AG04450 (cell line): ENCODE measurements at regions not wholly inside any gene's neighbourhood (a gene's known extent, or its start where the extent isn't known, plus 50 kb on each side); places are given as distances from the start of the nearest gene placed in this dataset.

Experiments
- CTCF ChIA-PET: fragments of 300-600, 350-600 bp; formaldehyde crosslinking; extraction: SDS; loops from one replicate; lab custom pipeline; 2022; ENCODE audit warnings: antibody characterized with exemption, inconsistent platforms; lab: Charles Lee
- POLR2A ChIA-PET: fragments of 350-600 bp; formaldehyde crosslinking; extraction: SDS; loops from one replicate; lab custom pipeline; 2021; ENCODE audit warnings: antibody characterized with exemption, inconsistent platforms; lab: Yijun Ruan, JAX
- DNase-seq: peaks from one replicate; pipeline ENCODE4 v3.0.0-alpha.2; 2011; ENCODE audit warnings: low read depth, low spot score
- H3K27ac ChIP-seq: one replicate; pipeline ENCODE4 v1.5.1; 2012; ENCODE audit warnings: low read depth, low read length, control low read depth
- H3K27me3 ChIP-seq: one replicate; pipeline ENCODE4 v1.6.0; 2012; ENCODE audit warnings: low read length; ENCODE audit not compliant: control insufficient read depth, insufficient read depth
- H3K4me3 ChIP-seq: 2 replicates; pipeline ENCODE4 v1.5.1; 2011; ENCODE audit warnings: mild to moderate bottlenecking, low read depth, low read length, control low read depth
- H3K9me3 ChIP-seq: 2 replicates; pipeline ENCODE4 v1.5.1; 2012; ENCODE audit warnings: low read length; ENCODE audit not compliant: control insufficient read depth, insufficient read depth
- TF ChIP-seq, protein P1 (sequence below): IDR thresholded peaks from 2 replicates; pipeline ENCODE4 v1.5.1; 2011; ENCODE audit warnings: low read depth, low read length, control low read depth, inconsistent platforms

DNA sequence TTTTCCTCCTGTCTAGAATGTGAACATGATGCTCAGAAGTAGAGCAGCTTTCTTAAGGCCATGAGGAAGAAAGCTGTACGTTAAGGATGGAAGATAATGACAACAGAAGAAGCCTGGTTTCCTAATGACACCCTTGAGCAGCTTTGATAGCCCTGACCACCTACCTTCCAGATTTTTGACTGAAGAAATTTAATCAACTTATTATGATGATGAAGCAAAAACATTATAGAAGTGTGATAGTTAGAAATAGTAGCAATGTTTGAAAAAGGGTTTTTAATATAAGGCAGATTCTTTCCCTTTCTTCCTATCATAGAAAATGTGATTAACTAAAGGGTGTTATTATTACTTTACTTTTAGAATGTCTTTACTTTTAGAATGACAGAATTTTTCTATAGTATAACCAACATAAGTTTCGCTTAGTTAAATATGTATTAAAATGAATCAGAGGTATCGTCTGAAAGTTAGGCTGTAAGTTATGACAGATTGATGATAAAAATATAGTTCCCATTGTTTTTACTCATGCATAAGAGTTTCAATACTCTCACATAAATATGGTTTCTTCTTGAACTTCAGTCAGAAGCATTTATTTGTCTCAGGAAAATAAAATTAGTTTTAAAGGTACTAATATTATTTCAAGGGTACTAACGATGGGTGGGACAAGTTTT, 50.1 kb upstream of the PPFIA2 start:
- Histone ChIP-seq H3K9me3 (peaks cover 16% of the 10 kb centered on the region), H3K4me3 (no peak overlapping the region), H3K27ac (no peak overlapping the region), H3K27me3 (no peaks in the 10 kb centered on the region)
- TF ChIP-seq, protein P1, sequence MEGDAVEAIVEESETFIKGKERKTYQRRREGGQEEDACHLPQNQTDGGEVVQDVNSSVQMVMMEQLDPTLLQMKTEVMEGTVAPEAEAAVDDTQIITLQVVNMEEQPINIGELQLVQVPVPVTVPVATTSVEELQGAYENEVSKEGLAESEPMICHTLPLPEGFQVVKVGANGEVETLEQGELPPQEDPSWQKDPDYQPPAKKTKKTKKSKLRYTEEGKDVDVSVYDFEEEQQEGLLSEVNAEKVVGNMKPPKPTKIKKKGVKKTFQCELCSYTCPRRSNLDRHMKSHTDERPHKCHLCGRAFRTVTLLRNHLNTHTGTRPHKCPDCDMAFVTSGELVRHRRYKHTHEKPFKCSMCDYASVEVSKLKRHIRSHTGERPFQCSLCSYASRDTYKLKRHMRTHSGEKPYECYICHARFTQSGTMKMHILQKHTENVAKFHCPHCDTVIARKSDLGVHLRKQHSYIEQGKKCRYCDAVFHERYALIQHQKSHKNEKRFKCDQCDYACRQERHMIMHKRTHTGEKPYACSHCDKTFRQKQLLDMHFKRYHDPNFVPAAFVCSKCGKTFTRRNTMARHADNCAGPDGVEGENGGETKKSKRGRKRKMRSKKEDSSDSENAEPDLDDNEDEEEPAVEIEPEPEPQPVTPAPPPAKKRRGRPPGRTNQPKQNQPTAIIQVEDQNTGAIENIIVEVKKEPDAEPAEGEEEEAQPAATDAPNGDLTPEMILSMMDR = no peak
- DNase-seq = no peak
- ChIA-PET CTCF (no interaction called here), POLR2A (no interaction called here)
